Erythroblast (primary cell): ENCODE measurements at regions not wholly inside any gene's neighbourhood (a gene's known extent, or its start where the extent isn't known, plus 50 kb on each side); places are given as distances from the start of the nearest gene placed in this dataset.
A peak's percentile ranks its signal among the peaks of the same experiment; 100 is the strongest.
"Not testable (repeated sequence)": the region's sequence is repeated elsewhere in the genome, so short reads cannot be mapped to it uniquely, and the experiment has no call there.

Experiments
- DNase-seq, 2 experiments: peaks; one replicate each; lab custom pipeline; 2025; lab: John Stamatoyannopoulos, UW
- GATA1 ChIP-seq: IDR thresholded peaks from 2 replicates; pipeline ENCODE4 v1.6.1; 2011; ENCODE audit warnings: low read depth, mild to moderate bottlenecking, control low read depth, low read length, moderate library complexity
- POLR2A ChIP-seq: IDR thresholded peaks from 2 replicates; pipeline ENCODE4 v1.6.1; 2011; ENCODE audit warnings: mild to moderate bottlenecking, low read length

DNA sequence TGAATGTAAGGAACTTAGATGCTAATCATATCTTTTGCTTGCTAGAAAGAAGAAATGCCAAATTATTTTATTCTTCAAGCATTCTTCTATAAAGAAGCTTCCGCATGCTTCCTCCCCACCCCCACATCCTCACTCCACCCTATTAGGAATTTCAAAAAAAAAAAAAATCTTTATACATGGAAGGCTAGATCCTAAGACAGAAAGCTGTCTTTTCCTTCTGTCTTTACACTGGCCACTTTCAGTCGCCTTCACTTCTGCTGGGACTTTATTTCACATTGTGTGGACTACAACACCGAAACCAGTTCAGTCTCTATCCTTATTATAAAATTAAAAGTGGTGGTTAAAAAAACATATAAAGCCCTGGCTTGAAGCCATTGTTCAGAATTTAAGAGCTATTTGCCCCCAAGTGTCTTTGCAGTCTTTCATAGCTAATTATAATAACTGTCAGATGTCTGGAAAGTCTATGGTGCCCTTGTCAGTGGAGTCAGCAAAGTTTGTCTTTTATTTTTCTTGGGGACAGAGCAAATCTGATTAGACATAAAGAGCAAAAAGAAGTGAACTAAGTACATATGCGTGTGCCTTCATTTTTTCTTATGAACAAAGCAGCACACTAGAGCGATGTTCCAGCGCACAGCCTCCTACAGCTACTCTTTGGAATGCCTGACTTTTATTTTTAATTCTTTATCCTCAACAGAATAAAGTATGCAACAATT lies 297.7 kb downstream of the PTPRC start:
- TF ChIP-seq GATA1 (no peak), POLR2A (no peak)
- peak; percentile 30 to 51 for DNase-seq

GRCh38 chr1:198937231-198938031 lies 298.6 kb downstream of the PTPRC start:
- TF ChIP-seq GATA1 (no peak), POLR2A (peak; percentile 98)
- peak; percentile 83 to 87 for DNase-seq

DNA sequence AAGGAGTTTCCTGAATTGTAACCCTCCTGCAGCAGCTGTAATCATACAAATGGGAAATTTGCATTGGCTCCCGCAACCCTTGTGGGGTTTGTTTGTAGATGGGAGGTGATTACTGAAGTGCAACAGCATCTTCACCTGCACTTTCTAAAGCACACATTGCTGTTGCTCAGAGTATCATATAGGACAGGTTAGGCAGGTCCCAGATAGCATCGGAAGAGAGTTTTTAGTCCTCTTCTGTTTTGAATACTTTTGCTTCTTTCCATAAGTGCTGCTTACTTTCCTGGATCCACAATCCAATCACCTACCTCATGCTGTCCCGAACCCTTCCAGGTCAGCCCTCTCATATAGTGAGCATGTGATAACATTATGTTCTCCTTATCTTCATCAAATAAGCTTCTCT lies 300.4 kb downstream of the PTPRC start:
- DNase-seq, result no peak

GRCh38 chr1:198939956-198940355 lies 301.1 kb downstream of the PTPRC start:
- no peak for DNase-seq
- TF ChIP-seq GATA1 (no peak), POLR2A (no peak)

More for the DNA sequence above, 300.4 kb downstream of the PTPRC start:
- TF ChIP-seq GATA1, result no peak
- no peak for TF ChIP-seq POLR2A

DNA sequence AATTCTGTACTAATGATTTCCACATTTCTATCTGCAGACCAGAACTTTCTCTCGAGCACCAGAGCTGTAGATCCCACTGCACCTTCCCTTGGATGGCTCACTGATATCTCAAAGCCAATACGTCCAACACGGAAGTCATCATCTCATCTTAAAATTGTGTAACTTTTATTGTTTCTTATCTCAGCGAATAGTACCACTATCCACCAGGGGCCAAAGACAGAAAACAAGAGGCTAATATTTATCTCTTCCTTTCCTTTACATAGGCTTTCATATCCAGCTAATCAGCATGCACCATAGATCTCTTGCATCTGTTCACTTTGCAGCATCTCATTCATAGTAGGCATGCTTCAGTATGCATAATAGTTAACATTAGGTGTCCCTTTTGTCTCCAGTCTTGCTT lies 303.6 kb downstream of the PTPRC start:
- DNase-seq, result peak in 1 of 2 experiments; percentile 8
- no peak for TF ChIP-seq POLR2A
- TF ChIP-seq GATA1, result no peak

- DNase-seq, result peak in 1 of 2 experiments; percentile 13
- no peak for TF ChIP-seq GATA1
- TF ChIP-seq POLR2A, result no peak
Observed at GRCh38 chr1:198943484-198944187, 304.8 kb downstream of the PTPRC start.

DNA sequence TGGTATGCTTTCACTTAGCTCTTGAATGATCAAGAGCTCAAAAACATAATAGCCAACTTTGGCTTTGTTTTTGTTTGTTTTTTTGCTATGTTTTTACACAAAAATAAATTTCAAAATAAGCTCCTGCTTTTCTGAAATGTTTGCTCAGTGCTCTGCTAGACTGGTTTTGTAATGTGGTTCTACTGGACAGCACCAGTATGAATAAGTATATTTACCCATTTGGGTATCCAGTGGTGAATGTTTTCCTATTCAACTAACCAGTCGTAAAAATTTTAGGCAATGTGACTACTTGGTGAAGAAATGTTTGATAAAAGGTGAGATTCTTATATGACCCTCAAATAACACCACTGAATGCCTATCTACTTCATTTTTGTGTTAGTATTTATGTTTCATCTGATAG lies 308.6 kb downstream of the PTPRC start:
- TF ChIP-seq POLR2A (no peak), GATA1 (no peak)
- no peak for DNase-seq

- DNase-seq, result no peak
- no peak for TF ChIP-seq GATA1
- no peak for TF ChIP-seq POLR2A
Observed at GRCh38 chr1:198948895-198949659, 310.2 kb downstream of the PTPRC start.

DNA sequence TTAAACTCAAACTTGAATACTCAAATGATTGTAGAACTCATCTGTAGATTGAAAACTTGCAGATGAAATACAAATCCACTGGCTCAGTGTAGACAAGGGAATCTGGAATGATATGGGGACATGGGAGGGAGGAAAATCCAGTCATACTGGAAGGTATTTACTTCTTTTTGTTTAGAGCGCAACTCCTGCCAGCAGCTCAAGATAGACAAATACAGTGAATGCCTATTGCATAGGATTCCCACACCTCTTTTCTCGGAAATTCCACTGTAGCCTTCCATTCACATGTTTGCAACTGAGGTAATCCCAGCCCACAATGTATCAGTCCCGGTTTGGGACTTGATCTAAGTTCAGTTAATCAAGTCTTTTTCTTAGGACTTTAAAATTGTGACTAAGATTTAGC lies 311.2 kb downstream of the PTPRC start:
- no peak for DNase-seq
- TF ChIP-seq GATA1 (no peak), POLR2A (no peak)

DNA sequence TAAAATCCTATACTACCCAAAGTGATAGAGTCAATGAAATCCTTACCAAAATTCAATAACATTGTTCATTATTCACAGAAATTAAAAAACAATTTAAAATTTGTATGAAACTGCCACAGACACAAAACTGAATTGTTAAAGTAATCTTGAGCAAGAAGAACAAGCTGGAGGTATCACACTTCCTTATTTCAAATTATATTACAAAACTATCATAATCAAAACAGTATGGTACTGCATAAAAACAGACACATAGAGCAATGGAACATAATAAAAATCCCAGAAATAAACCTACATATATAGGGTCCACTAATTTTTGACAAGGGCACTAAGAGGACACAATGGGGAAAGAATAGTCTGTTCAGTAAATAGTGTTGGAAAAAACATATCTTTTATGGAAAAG lies 316.2 kb downstream of the PTPRC start:
- DNase-seq, result no peak
- TF ChIP-seq GATA1, result no peak
- TF ChIP-seq POLR2A, result no peak

GRCh38 chr1:198957044-198957443 lies 318.2 kb downstream of the PTPRC start:
- no peak for DNase-seq
- TF ChIP-seq POLR2A, result no peak
- no peak for TF ChIP-seq GATA1

GRCh38 chr1:198959032-198959431 lies 320.2 kb downstream of the PTPRC start:
- DNase-seq, result no peak
- TF ChIP-seq POLR2A (no peak), GATA1 (no peak)

DNA sequence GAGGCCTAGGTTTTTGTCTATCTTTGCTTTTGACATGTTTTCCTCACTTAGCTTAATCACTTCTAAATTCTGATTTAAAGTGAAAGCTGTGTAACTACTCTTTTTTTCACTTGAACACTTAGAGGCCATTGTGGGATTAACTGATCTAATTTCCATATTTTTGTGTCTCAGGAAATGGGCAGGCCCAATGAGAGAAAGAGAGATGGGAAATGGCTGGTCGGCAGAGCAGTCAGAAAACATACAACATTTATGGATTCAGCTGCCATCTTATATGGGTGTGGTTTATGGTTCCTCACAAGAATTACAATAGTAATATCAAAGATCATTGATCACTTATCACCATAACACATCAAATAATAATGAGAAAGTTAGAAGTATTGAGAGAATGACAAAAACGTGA lies 320.8 kb downstream of the PTPRC start:
- no peak for DNase-seq
- TF ChIP-seq GATA1 (no peak), POLR2A (no peak)

DNA sequence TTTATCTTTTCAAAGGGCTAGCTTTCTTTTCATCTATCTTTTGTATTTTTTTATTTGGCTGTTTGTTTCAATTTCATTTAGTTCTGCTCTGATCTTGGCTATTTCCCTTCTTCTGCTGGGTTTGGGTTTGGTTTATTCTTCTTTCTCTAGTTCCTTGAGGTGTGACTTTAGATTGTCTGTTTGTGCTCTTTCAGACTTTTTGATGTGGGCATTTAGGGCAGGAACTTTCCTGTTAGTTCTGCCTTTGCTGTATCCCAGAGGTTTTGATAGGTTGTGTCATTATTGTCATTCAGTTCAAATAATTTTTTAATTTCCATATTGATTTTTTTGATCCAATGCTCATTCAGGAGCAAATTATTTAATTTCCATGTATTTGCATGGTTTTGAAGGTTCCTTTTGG lies 325.0 kb downstream of the PTPRC start:
- not testable (repeated sequence) for DNase-seq
